Stimulated activated CD4-positive, alpha-beta T cell treated with anti-CD3 and anti-CD28 coated beads, TNF-alpha, amount 100 ng/mL, for 24 hours (primary cell): ENCODE measurements at regions not wholly inside any gene's neighbourhood (a gene's known extent, or its start where the extent isn't known, plus 50 kb on each side); places are given as distances from the start of the nearest gene placed in this dataset.
"Not testable (repeated sequence)": the region's sequence is repeated elsewhere in the genome, so short reads cannot be mapped to it uniquely, and the experiment has no call there.

Experiments
- DNase-seq, 3 experiments: peaks; one replicate each; pipeline ENCODE4 v3.0.0-alpha.2; 2020; ENCODE audit warnings: low read depth in 3 of 3

GRCh38 chr17:20681746-20682722, 102.5 kb downstream of the CDRT15L2 start:
- DNase-seq, result not testable (repeated sequence)

GRCh38 chr17:20683651-20684229, 104.2 kb downstream of the CDRT15L2 start:
- not testable (repeated sequence) for DNase-seq

GRCh38 chr17:20684975-20685374, 105.5 kb downstream of the CDRT15L2 start:
- DNase-seq, result not testable (repeated sequence)

- not testable (repeated sequence) for DNase-seq
Observed at GRCh38 chr17:20687584-20687983, 108.1 kb downstream of the CDRT15L2 start.

- not testable (repeated sequence) for DNase-seq
Observed at GRCh38 chr17:20689170-20689749, 109.7 kb downstream of the CDRT15L2 start.

- DNase-seq, result not testable (repeated sequence)
Observed at GRCh38 chr17:20692706-20693105, 113.2 kb downstream of the CDRT15L2 start.

- not testable (repeated sequence) for DNase-seq
Observed at GRCh38 chr17:20695871-20696270, 116.3 kb downstream of the CDRT15L2 start.

GRCh38 chr17:20698463-20699206, 119.1 kb downstream of the CDRT15L2 start:
- not testable (repeated sequence) for DNase-seq

GRCh38 chr17:20700528-20700927, 121.0 kb downstream of the CDRT15L2 start:
- not testable (repeated sequence) for DNase-seq

- DNase-seq, result not testable (repeated sequence)
Observed at GRCh38 chr17:20701366-20701765, 121.8 kb downstream of the CDRT15L2 start.

- DNase-seq, result no peak
Observed at GRCh38 chr17:20702692-20703091, 123.2 kb downstream of the CDRT15L2 start.

GRCh38 chr17:20703781-20704180, 124.3 kb downstream of the CDRT15L2 start:
- no peak for DNase-seq

GRCh38 chr17:20705186-20705585, 125.7 kb downstream of the CDRT15L2 start:
- DNase-seq, result not testable (repeated sequence)

- no peak for DNase-seq
Observed at GRCh38 chr17:20706751-20707373, 127.3 kb downstream of the CDRT15L2 start.

GRCh38 chr17:20708821-20709220, 129.3 kb downstream of the CDRT15L2 start:
- DNase-seq, result not testable (repeated sequence)

- DNase-seq, result not testable (repeated sequence)
Observed at GRCh38 chr17:20716481-20716880, 137.0 kb downstream of the CDRT15L2 start.

- no peak for DNase-seq
Observed at GRCh38 chr17:20721171-20721570, 141.6 kb downstream of the CDRT15L2 start.

GRCh38 chr17:20724391-20724790, 144.9 kb downstream of the CDRT15L2 start:
- DNase-seq, result not testable (repeated sequence)

GRCh38 chr17:20727201-20727600, 147.7 kb downstream of the CDRT15L2 start:
- not testable (repeated sequence) for DNase-seq

- no peak for DNase-seq
Observed at GRCh38 chr17:20728181-20728580, 148.7 kb downstream of the CDRT15L2 start.

- DNase-seq, result not testable (repeated sequence)
Observed at GRCh38 chr17:20731131-20731530, 151.6 kb downstream of the CDRT15L2 start.
